LNCaP clone FGC (cell line): ENCODE measurements at regions not wholly inside any gene's neighbourhood (a gene's known extent, or its start where the extent isn't known, plus 50 kb on each side); places are given as distances from the start of the nearest gene placed in this dataset.
A peak's percentile ranks its signal among the peaks of the same experiment; 100 is the strongest.

ENCODE experiments used
- DNase-seq: peaks from one replicate; pipeline ENCODE4 v3.0.0-alpha.2; 2011; ENCODE audit warnings: low read depth
- H3K4me3 ChIP-seq: 2 replicates; pipeline ENCODE4 v1.5.1; 2011; ENCODE audit warnings: mild to moderate bottlenecking, low read depth, low read length, control low read depth
- CTCF ChIP-seq: IDR thresholded peaks from 2 replicates; pipeline ENCODE4 v1.5.1; 2012; ENCODE audit warnings: mild to moderate bottlenecking; ENCODE audit not compliant: control insufficient read depth, insufficient read depth; ENCODE audit errors: extremely low read depth

- DNase-seq: no peak
- no peak overlapping the region for H3K4me3 ChIP-seq
- no peak for TF ChIP-seq CTCF
These were observed 417.9 kb downstream of the FAT4 start for GRCh38 chr4:125732632-125733031.

- no peak for DNase-seq
- no peak for TF ChIP-seq CTCF
- H3K4me3 ChIP-seq: no peak overlapping the region
These were observed 419.7 kb downstream of the FAT4 start for GRCh38 chr4:125734504-125734903.

DNA sequence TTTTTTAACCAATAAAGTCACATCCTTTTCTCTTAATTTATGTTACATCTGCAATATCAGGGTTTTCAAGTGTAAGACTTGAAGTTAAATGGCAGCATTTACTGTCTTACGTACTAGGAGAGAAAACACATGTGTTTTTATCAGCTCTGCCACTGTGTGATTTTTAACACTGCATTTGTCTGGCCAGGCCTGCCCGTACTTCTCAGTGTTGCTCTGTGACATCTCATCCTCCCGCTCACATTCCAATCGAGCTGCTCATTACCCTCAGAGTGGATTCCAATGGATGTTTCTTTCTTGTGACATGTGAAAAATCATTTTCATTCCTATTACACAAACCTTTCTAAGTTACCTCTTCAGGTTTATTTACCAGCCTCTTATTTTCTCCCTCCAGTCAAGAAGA, 420.3 kb downstream of the FAT4 start:
- H3K4me3 ChIP-seq: no peak overlapping the region
- DNase-seq: no peak
- no peak for TF ChIP-seq CTCF

GRCh38 chr4:125736057-125736456, 421.3 kb downstream of the FAT4 start:
- DNase-seq: no peak
- H3K4me3 ChIP-seq: no peak overlapping the region
- no peak for TF ChIP-seq CTCF

DNA sequence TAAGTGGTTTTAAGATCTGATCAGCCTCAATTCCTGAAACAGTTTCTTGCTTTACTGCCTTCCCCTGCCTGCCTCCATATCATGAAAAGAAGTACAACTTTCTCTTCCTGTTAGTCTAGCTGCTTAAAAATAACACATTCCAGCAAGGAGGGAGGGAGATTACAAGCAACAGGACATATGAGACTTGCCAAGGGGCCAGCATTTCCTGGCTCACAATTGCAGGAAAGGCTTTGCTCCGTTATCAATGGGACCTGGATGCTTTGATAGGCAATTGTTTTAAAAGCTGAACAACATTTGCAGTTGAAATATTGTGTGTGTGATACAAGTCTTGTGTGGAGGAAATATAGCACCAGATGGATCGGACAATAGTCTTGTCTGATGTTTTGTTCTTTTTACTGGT, 425.0 kb downstream of the FAT4 start:
- no peak for TF ChIP-seq CTCF
- no peak overlapping the region for H3K4me3 ChIP-seq
- DNase-seq: no peak

- DNase-seq: no peak
- no peak overlapping the region for H3K4me3 ChIP-seq
- peak; percentile 52 for TF ChIP-seq CTCF
These were observed 427.2 kb downstream of the FAT4 start for GRCh38 chr4:125741825-125742452.

- no peak for DNase-seq
- TF ChIP-seq CTCF: no peak
- no peak overlapping the region for H3K4me3 ChIP-seq
These were observed 430.2 kb downstream of the FAT4 start for GRCh38 chr4:125744891-125745364.
